LNCAP (cell line): ENCODE measurements at regions not wholly inside any gene's neighbourhood (a gene's known extent, or its start where the extent isn't known, plus 50 kb on each side); places are given as distances from the start of the nearest gene placed in this dataset.
A peak's percentile ranks its signal among the peaks of the same experiment; 100 is the strongest.

Experiments
- TF ChIP-seq, protein P1 (sequence below): fragments of 450-650 bp; IDR thresholded peaks from 2 replicates; pipeline ENCODE4 v1.5.1; 2017; ENCODE audit warnings: mild to moderate bottlenecking

GRCh38 chr11:3581389-3581725, 60.4 kb downstream of the ART5 start:
- TF ChIP-seq, protein P1, sequence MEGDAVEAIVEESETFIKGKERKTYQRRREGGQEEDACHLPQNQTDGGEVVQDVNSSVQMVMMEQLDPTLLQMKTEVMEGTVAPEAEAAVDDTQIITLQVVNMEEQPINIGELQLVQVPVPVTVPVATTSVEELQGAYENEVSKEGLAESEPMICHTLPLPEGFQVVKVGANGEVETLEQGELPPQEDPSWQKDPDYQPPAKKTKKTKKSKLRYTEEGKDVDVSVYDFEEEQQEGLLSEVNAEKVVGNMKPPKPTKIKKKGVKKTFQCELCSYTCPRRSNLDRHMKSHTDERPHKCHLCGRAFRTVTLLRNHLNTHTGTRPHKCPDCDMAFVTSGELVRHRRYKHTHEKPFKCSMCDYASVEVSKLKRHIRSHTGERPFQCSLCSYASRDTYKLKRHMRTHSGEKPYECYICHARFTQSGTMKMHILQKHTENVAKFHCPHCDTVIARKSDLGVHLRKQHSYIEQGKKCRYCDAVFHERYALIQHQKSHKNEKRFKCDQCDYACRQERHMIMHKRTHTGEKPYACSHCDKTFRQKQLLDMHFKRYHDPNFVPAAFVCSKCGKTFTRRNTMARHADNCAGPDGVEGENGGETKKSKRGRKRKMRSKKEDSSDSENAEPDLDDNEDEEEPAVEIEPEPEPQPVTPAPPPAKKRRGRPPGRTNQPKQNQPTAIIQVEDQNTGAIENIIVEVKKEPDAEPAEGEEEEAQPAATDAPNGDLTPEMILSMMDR = peak; percentile 20; the same call in 1 of the 2 replicates

DNA sequence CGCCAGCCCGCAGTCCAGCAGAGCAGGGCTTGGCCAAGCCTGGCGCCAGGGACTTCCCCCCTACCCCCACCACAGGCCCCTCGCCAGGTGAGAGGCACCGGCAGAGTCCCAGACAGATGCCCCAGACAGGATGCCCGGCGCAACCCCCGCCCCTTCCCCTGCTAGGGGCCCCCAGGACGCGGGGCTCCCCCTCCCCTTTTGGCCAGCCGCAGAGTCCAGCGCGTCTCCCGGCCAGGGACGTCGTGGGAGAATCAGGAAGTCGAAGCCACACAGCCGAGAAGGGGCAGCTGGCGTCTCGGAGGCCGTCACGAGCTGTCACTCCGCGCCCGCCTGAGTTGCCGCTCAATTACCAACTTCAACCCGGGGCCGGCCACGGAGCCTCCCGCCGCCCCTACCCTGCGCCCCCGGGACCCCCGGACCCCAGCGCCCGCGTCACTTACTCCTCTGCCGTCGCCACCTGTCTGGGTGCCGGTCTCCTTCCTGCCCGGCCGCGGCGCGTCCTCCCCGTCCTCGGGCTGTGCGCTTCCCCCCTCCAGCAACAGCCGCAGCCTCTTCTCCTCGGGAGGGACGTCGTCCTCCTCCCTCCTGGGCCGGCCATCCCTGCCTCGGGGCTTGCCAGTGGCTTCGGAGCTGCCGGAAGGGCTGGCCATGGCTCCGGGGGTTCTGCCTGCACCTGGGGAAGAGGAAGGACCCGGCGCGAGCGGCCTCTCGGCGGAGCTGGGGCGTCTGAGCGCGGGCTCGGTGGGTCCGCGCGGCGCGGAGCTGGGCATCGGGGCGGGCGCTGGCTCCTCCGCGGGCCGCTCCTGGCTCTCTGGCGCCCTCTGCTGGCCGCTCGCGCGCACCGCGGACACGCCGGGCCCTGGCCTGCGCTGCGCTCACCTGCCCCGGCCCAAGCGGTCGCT, 61.1 kb downstream of the ART5 start:
- TF ChIP-seq, protein P1 = peak; percentile 69

DNA sequence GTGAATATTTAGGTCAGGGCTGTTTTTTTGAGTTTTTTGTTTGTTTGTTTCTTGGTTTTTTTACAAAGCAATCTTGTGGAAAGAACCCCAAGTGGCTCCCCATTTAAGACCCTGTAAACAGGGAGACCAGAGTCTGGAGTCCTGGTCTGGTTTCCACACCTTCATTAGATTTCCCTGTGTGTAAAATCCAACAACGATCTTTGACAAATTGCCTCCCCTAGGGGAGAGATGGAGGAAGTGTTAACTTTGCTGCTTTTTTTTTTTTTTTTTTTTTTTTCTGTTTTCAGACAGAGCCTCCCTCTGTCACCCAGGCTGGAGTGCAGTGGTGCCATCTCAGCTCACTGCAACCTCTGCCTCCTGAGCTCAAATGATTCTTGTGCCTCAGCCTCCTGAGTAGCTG, 77.4 kb downstream of the ART5 start:
- TF ChIP-seq, protein P1 = peak; percentile 28; the same call in 1 of the 2 replicates

GRCh38 chr11:3476084-3476936, 97.4 kb upstream of the ZNF195 start:
- TF ChIP-seq, protein P1 = peak; percentile 13; the same call in 1 of the 2 replicates

DNA sequence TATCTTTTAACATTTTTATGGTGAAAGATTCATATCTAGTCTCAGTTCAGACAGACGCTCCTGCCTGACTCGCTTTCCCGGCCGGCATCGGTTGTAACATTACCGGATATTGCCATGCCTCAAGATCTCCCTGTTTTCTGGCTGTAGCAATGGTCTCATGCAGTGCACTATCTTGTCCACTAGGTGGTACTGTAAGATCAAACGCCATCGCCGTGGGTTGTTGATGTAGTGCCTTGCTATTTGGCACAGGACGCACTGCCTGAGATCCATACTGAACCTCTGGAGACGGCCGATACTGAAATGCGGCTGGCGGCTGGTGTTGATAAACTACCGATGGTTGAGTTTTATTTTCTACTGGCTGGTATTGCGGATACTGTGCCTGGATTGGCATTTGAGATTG, 75.9 kb upstream of the ZNF195 start:
- TF ChIP-seq, protein P1 = peak; percentile 83

DNA sequence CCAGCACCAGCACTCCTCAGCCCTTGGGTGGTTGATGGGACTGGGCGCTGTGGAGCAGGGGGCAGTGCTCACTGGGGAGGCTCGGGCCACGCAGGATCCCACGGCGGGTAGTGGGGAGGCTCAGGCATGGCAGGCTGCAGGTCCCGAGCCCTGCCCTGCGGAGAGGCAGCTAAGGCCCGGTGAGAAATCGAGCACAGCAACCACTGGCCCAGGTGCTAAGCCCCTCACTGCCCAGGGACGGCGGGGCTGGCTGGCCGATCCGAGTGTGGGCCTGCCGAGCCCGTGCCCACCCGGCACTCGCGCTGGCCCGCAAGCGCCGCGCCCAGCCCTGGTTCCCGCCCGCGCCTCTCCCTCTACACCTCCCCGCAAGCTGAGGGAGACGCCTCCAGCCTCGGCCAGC, 56.0 kb upstream of the ZNF195 start:
- TF ChIP-seq, protein P1 = no peak
